ENCODE measurements at regions not wholly inside any gene's neighbourhood (a gene's known extent, or its start where the extent isn't known, plus 50 kb on each side); places are given as distances from the start of the nearest gene placed in this dataset.

DNA sequence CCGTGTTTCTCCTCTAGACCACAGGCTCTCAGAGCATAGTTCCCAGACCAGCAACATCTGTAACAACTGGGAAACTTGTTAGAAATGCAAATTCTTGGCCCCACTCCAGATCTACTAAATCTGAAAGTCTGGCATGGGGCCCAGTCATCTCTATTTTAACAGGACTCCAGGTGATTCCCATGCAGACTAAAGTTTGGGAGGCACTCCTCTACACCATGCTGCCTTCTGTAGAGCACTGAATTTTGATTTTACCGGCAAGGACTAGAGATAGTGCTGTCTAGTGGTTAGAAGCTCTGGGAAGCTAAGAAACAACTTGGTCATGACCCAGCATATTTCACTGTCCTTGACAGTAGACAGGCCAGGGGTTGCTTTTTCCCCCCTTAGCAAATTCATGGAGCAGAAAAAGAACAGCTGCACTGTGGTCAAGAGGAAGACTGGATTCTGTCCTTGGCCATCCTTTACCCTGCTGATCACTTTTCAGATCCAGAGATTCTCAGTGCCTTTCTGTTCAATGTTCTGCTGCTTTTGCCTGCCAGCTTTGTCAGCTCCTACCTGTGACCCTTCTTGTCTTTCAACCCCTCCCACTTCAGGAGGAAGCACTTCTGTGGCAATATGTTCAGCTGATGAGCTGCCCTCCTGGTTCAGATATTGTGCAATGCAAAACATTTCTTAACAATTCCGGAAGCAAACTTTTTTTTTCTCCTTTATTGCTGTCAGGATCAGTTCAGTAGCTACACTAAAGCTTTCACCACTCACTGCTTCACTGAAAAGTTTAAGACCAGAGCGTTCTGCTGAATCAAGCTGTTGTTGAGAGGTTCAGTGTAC is 133.8 kb upstream of the NUDT4 start:
- peak; percentile 46 for DNase-seq (ENCODE audit: low read depth)

DNA sequence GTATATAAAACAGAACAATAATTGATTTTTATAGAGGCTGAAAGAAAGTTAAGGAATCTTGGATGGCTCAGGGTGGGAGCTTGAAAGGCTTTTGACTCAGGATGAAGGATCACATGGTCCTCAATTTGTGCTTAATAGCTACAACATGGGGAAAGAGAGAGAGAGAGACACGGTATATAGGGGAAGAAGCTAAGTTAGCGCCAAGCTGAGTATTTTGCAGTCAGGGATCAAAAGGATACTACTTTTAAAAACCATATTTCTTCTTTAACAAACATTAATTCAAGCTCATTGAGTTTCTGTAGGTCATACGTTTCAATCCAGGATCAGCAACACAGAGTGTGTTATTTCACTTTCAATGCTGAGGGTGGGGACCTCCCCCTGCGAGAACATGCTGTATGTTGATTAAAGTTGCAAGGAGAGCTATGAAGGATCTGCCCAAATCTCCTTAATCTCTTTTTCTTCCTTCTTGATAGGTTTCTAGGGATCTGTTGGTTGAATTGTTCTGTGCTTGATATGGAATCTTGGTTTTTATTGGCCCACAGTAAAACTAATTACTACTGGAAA is 133.1 kb upstream of the NUDT4 start:
- DNase-seq (ENCODE audit: low read depth), result no peak

DNA sequence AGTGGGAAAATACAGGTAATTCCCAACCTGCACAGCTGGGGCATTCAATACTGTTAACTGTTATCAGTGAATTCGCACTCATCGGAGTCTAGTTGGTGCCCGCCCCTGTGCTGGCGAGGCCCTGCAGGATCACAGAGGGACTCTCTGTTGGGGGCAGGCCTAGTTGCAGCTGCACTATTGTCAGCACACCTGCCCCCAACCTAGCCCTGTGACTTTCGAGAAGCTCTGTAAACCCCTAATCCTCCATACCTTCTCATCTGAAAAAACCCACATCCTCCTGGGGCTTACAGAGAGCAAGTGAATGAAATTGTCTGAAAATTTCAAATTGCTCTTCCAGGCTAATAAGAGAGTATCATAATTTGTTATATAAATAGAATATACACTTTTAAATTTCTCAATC is 132.2 kb upstream of the NUDT4 start:
- DNase-seq (ENCODE audit: low read depth), result no peak

GRCh38 chr12:93247313-93247991 is 130.3 kb upstream of the NUDT4 start:
- no peak for DNase-seq (ENCODE audit: low read depth)

- no peak for DNase-seq (ENCODE audit: low read depth)
Measured at GRCh38 chr12:93252221-93252620, 125.5 kb upstream of the NUDT4 start.

DNA sequence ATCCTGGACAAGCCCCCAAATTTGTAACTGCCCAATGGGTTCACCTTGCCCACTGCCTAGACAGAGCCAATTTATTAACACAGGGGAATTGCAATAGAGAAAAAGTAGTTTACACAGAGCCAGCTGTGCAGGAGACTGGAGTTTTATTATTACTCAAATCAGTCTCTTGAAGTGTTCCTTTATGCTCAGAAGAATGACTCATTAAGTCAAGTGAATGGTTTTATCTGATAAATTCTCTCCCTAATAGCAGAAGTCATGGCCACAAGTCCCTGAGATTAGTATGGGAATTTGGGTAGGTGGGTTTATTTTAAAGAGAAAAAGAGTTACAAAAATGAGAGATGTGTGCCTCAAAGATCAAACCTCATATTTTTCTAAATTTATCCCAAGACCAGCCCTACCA is 122.8 kb upstream of the NUDT4 start:
- DNase-seq (ENCODE audit: low read depth), result no peak

DNA sequence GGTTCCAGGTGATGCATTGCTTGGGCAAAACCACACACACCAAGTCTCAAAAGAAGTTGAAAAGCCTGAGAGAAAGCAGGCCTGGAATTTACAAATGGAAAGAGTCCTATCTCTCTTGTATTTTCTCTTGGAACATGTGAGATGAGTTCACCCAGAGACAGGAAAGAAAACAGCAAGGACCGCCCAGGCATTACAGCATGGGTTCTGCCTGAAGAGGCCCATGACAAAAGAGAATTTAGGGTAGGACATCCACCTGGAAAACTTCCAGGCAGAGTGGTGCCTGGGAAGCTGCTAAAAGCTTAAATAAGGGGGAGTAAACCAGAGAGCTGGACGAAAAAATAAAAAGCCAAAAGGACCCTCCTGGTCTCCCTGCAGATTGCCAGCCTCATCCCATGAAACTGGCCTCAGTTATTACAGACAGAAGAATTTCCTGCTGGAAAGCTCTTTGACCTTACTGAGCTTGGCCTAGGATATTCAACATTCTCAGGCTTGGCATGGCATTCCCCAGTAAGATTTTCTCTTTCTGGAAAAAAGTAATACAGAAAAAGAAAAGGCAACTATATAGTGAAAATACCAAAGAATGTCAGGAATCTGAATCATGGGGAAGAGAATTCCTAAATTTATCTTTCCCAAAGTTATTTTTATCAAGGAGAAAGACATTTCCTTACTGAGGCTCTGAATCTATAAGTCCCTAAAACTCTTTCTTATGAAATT is 121.3 kb upstream of the NUDT4 start:
- DNase-seq (ENCODE audit: low read depth), result no peak

GRCh38 chr12:93261505-93262094 is 116.1 kb upstream of the NUDT4 start:
- no peak for DNase-seq (ENCODE audit: low read depth)

DNA sequence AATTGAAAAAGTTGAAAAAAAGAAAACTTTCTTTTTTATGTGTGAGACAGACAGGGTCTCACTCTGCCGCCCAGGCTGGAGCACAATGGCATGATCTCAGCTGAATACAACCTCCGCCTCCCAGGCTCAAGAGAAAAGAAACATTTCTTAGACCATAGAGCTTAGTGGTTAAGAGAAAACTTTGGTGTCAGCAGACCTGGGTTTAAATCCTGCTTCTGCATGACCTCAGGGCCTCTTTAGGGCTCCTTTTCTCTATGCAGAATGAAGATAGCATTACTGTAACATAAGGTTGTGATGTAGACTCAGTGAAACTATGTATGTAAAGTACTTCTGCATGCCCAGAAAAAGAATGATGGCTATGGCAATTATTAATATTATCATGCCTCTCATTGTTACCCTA is 104.7 kb upstream of the NUDT4 start:
- DNase-seq (ENCODE audit: low read depth), result no peak

DNA sequence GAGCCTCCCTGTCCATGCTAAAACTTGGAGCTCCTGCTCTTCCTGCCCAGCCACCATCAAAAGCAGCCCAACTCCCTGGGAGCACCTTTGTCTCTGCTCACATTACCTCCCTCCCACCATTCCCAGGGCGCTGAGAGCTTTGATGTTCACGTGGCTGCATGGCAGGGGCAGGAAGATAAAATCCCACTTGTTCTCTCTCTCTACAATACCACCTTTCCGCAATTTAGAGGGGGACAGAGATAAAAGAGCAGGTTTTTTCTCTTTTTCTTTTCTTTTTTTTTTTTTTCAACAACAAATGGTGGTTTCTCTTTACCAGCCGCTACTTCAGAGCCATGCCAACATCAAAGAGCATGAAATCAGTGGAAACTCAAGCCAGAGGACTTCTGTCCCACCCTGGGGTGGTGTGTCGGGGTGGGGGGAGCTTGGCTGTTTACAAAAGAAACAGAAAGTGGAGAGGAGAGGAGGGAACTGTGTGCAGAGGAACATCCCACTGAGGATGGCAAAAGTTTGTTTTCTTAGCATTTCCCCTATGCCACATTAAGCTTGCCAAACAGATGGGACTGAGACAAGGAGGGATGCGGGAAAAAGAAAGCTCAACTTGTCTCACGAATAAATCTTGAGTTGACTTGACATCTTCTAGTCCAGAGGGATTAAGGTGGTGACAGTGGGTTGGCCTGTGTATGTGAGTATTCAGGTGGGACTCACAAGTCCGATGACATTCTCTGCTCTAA is 103.7 kb upstream of the NUDT4 start:
- DNase-seq (ENCODE audit: low read depth), result no peak

- DNase-seq (ENCODE audit: low read depth), result no peak
Measured at GRCh38 chr12:93274937-93275336, 102.8 kb upstream of the NUDT4 start.

DNA sequence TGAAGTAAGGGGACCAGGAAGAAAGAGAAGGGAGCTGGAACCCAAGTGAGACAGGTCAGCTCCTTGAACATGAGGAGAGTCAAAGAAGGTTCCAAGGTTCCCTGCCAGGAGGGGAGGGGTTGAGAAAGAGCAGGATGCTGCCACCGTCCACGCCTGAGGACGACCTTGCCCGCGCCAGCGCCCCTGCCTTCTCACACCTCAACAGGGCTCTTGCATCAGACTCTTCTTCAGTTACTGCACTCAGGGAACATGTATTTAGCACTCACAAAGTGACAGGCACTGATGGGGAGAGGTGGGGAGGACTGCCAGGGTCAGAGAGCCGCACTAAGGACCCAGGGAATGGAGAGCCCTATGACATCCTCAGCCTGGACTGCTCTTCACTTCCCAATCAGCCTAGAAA is 102.1 kb upstream of the NUDT4 start:
- DNase-seq (ENCODE audit: low read depth), result no peak

DNA sequence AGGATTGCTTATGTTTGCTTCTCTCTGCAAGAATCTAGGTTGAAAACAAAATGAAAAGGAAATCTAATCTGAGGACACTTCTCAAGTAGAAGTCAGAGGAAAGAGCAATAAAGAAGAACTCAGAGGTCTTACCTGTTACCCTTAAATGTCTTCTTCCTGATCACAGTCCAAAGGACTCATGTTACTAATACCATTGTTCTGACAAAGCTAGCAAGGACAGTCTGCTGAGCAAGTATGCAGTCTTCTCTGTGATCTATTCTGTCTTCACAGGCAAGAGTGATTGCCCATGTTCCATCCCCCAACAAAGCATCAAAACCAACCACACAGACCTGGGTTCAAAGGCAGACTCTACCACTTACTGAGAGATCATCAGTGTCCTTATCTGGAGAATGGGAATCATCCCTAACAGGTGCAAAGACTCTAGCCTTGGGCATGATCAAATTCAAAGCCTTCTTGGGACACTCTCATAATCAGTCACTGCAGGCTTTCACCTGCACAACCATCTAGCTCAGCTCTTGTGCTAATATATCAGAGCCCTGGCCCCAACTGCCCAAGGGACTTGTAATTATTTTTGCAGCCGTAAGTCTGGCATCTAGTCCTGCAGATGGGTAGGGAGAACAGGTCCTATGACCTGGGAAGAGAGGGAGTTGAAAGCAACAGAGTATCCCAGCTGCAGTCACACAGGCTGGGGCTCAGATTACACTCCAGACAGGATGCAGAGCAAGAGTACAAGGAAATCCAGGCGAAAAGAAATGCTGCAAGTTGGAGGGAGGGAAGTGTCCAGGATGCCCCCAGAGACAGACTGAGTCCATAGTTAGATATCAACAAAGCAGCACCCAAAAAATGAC is 97.9 kb upstream of the NUDT4 start:
- DNase-seq (ENCODE audit: low read depth), result no peak

- DNase-seq (ENCODE audit: low read depth), result no peak
Measured at GRCh38 chr12:93287149-93287548, 90.6 kb upstream of the NUDT4 start.

DNA sequence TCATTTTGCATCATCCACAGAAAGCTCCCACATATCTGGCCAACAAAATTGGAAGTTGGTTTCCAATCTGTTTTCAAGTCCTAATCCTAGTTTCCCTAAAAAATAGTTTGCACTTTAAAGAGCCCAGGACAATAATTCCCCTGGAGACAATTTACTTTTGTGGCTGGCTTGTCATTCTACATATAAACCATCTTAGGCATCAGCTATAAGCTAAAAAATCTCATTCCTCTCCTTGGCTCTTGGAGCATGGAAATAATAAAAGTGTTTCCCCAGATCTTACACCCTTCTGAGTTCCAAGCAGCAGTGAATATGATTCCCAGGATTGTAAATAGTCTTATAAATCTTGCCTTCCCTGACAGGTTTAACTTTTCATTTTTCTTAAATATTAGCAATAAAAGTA is 89.1 kb upstream of the NUDT4 start:
- no peak for DNase-seq (ENCODE audit: low read depth)

- DNase-seq (ENCODE audit: low read depth), result no peak
Measured at GRCh38 chr12:93290391-93290790, 87.3 kb upstream of the NUDT4 start.

- no peak for DNase-seq (ENCODE audit: low read depth)
Measured at GRCh38 chr12:93292213-93292612, 85.5 kb upstream of the NUDT4 start.

GRCh38 chr12:93292731-93293566 is 84.8 kb upstream of the NUDT4 start:
- DNase-seq (ENCODE audit: low read depth), result no peak

DNA sequence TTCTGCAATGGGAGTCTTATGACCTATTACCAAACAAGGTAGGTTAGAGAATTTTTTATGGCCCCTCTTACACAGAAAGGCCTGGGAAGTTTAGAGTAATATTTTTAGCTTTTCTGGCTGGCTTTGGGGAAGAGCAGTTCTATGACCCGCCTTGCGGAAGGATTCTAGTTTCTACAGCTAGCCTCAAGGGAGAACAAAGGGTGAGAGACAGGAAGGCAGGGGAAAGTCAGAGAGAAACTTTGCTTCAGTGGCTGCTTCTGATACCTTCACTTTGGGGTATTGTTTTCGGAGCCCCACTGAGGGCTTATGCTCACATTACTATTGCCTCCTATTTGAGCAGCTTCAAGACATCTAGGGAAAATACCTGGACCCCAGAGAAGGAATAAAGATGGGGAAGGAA is 80.7 kb upstream of the NUDT4 start:
- no peak for DNase-seq (ENCODE audit: low read depth)

GRCh38 chr12:93297536-93297935 is 80.2 kb upstream of the NUDT4 start:
- no peak for DNase-seq (ENCODE audit: low read depth)
